ENCODE measurements at regions not wholly inside any gene's neighbourhood (a gene's known extent, or its start where the extent isn't known, plus 50 kb on each side); places are given as distances from the start of the nearest gene placed in this dataset.

- no peak for DNase-seq
- no peak overlapping the region for H4K5ac ChIP-seq (ENCODE audit: insufficient read length, low read depth, low read length)
- WGBS (ENCODE audit: extremely low coverage, insufficient read length, low lambda C conversion rate) = no CpG with 5 or more reads among the region's 23 CpGs
- no peak overlapping the region for H2BK120ac ChIP-seq (ENCODE audit: low read depth, low read length, poor library complexity, severe bottlenecking)
- H3K27ac ChIP-seq (ENCODE audit: insufficient read length, low read depth, low read length) = no peak overlapping the region
- no peak overlapping the region for H2BK12ac ChIP-seq (ENCODE audit: insufficient read length, low read depth, low read length)
- Mint-ChIP-seq H3K27ac (no peak overlapping the region), H3K4me1 (no peaks in the 10 kb centered on the region), H3K27me3 (ENCODE audit: low read depth) (no peaks in the 10 kb centered on the region; the same call in 1 of the 2 replicates), H3K9me3 (peaks cover 81 to 91% of the 10 kb centered on the region in 2 experiments), H3K36me3 (ENCODE audit: insufficient read depth in 1 of 3, low read depth in 3 of 3) (peaks cover 4 to 6% (median 6%) of the 10 kb centered on the region in 3 experiments; a peak in 4 of 7 replicates), H3K4me3 (no peak overlapping the region)
- peaks cover 22% of the 10 kb centered on the region for H3K9me3 ChIP-seq (ENCODE audit: control insufficient read depth, low read depth, low read length)
- H3K56ac ChIP-seq (ENCODE audit: insufficient read length, low read depth, low read length) = no peak overlapping the region
- H2AFZ ChIP-seq (ENCODE audit: low read length) = no peak overlapping the region
- no peaks in the 10 kb centered on the region for H4K20me1 ChIP-seq (ENCODE audit: control insufficient read depth, insufficient read depth, insufficient read length)
- no peak overlapping the region for H2BK20ac ChIP-seq (ENCODE audit: low read depth, low read length, poor library complexity, severe bottlenecking)
- no peak overlapping the region for H2BK5ac ChIP-seq (ENCODE audit: insufficient read length, low read length)
- H3K14ac ChIP-seq (ENCODE audit: insufficient read depth, low read length) = no peak overlapping the region
- no peak for TF ChIP-seq CTCF (conservative IDR thresholded peaks at IDR 0.05)
- H3K27me3 ChIP-seq (ENCODE audit: insufficient read depth, low read length) = no peaks in the 10 kb centered on the region
- no peak overlapping the region for H2AK5ac ChIP-seq (ENCODE audit: insufficient read length, low read length)
- no peak overlapping the region for H2BK15ac ChIP-seq (ENCODE audit: low read depth, low read length)
- no peak overlapping the region for H4K8ac ChIP-seq (replicated peaks; ENCODE audit: insufficient read length, low read depth, low read length)
- H3K79me1 ChIP-seq (ENCODE audit: insufficient read depth, low read depth, low read length, poor library complexity, severe bottlenecking) = no peaks in the 10 kb centered on the region
- H3K4me1 ChIP-seq (ENCODE audit: insufficient read depth, low read length) = no peaks in the 10 kb centered on the region
- no peaks in the 10 kb centered on the region for H3K23me2 ChIP-seq (ENCODE audit: insufficient read length, low read depth, low read length, poor library complexity, severe bottlenecking)
- H3K4ac ChIP-seq (ENCODE audit: low read depth, low read length) = no peak overlapping the region
- H3K9ac ChIP-seq (ENCODE audit: extremely low read depth, insufficient read length, low read length) = no peak overlapping the region
- H3K79me2 ChIP-seq (ENCODE audit: insufficient read depth, low read length) = no peaks in the 10 kb centered on the region
- no peak overlapping the region for H3K18ac ChIP-seq (ENCODE audit: insufficient read length, low read depth, low read length)
- no peak overlapping the region for H3T11ph ChIP-seq (ENCODE audit: low read length)
- H3K4me2 ChIP-seq (ENCODE audit: insufficient read depth, insufficient read length, low read length) = no peak overlapping the region
- H3K23ac ChIP-seq (ENCODE audit: insufficient read length, low read depth, low read length) = no peak overlapping the region
- H4K91ac ChIP-seq (ENCODE audit: insufficient read length, low read depth, low read length) = no peak overlapping the region
Observed at GRCh38 chr12:34352098-34352497, 329.8 kb downstream of the ALG10 start.

Measured in H9 (cell line).